ENCODE measurements at regions not wholly inside any gene's neighbourhood (a gene's known extent, or its start where the extent isn't known, plus 50 kb on each side); places are given as distances from the start of the nearest gene placed in this dataset.

- Mint-ChIP-seq H3K36me3 (ENCODE audit: low read depth) (no peaks in the 10 kb centered on the region), H3K9me3 (peaks cover 51% of the 10 kb centered on the region), H3K4me1 (no peaks in the 10 kb centered on the region), H3K27ac (no peak overlapping the region), H3K27me3 (ENCODE audit: low read depth, poor library complexity) (peaks cover 10% of the 10 kb centered on the region), H3K4me3 (no peak overlapping the region)
- DNase-seq = no peak
- TF ChIP-seq CTCF (IDR thresholded peaks at IDR 0.05) = no peak
Measured at GRCh38 chr10:42732266-42732665, 50.3 kb upstream of the BMS1 start.
